SK-N-MC (cell line): ENCODE measurements at regions not wholly inside any gene's neighbourhood (a gene's known extent, or its start where the extent isn't known, plus 50 kb on each side); places are given as distances from the start of the nearest gene placed in this dataset.

Experiments
- EZH2 ChIP-seq: fragments of 200-600 bp; sonication (generic); IDR thresholded peaks from one replicate; pipeline ENCODE4 v1.6.1; 2017; ENCODE audit warnings: antibody characterized with exemption
- FOXP2 ChIP-seq: optimal IDR thresholded peaks from 2 replicates; pipeline ENCODE3; 2011; ENCODE audit warnings: mild to moderate bottlenecking, moderate library complexity; ENCODE audit not compliant: insufficient read depth; ENCODE audit errors: extremely low read length, control extremely low read depth
- POLR2AphosphoS5 ChIP-seq: IDR thresholded peaks from 2 replicates; pipeline ENCODE4 v1.6.1; 2012; ENCODE audit warnings: mild to moderate bottlenecking, low read depth, low read length, borderline replicate concordance

DNA sequence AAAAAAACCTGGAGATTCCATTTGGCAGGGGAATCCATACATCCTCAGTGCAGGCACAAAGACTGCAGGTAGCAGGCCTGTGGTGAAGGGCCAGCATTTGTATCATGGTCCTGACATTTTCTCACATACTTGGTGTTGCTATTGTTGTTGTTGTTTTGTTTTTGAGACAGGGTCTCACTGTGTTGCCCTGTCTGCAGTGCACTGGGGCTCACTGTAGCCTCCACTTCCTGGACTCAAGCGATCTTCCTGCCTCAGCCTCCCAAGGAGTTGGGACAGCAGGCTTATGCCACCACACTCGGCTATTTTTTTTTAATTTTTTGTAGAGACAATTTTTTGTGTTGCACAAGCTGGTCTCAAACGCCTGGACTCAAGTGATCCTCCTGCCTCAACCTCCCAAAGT, 140.8 kb upstream of the ZNF644 start:
- no peak for TF ChIP-seq POLR2AphosphoS5
- TF ChIP-seq FOXP2: no peak
- TF ChIP-seq EZH2: no peak
